Astrocyte (in vitro differentiated cells and primary cell): ENCODE measurements at regions not wholly inside any gene's neighbourhood (a gene's known extent, or its start where the extent isn't known, plus 50 kb on each side); places are given as distances from the start of the nearest gene placed in this dataset.
A peak's percentile ranks its signal among the peaks of the same experiment; 100 is the strongest.

Source experiments
- DNase-seq: peaks from one replicate; pipeline ENCODE4 v3.0.0-alpha.2; 2010; ENCODE audit warnings: low read depth
- FAIRE-seq: peaks from 2 replicates; lab custom pipeline; 2011; peaks lifted over from hg19 to GRCh38; lab: Jason Lieb, UNC
- H2AFZ ChIP-seq: 2 replicates; pipeline ENCODE4 v1.6.0; 2012; ENCODE audit warnings: low read depth, low read length, inconsistent platforms
- H3K27ac ChIP-seq: 2 replicates; pipeline ENCODE4 v1.5.1; 2011; ENCODE audit warnings: low read depth, low read length, inconsistent platforms
- H3K27me3 ChIP-seq: 2 replicates; pipeline ENCODE4 v1.6.0; 2011; ENCODE audit warnings: low read length, inconsistent platforms; ENCODE audit not compliant: insufficient read depth
- H3K36me3 ChIP-seq: 2 replicates; pipeline ENCODE4 v1.5.1; 2011; ENCODE audit warnings: low read length, inconsistent platforms; ENCODE audit not compliant: insufficient read depth
- H3K4me1 ChIP-seq: 2 replicates; pipeline ENCODE4 v1.5.1; 2011; ENCODE audit warnings: low read length, inconsistent platforms; ENCODE audit not compliant: insufficient read depth
- H3K4me2 ChIP-seq: 2 replicates; pipeline ENCODE4 v1.6.0; 2012; ENCODE audit warnings: low read length, inconsistent platforms
- H3K4me3 ChIP-seq: 2 replicates; pipeline ENCODE4 v1.5.1; 2011; ENCODE audit warnings: low read depth, mild to moderate bottlenecking, low read length, inconsistent platforms; ENCODE audit not compliant: insufficient read depth
- H3K79me2 ChIP-seq: 2 replicates; pipeline ENCODE4 v1.6.0; 2012; ENCODE audit warnings: mild to moderate bottlenecking, low read length, inconsistent platforms; ENCODE audit not compliant: insufficient read depth
- H3K9ac ChIP-seq: 2 replicates; pipeline ENCODE4 v1.6.0; 2012; ENCODE audit warnings: mild to moderate bottlenecking, low read length, inconsistent platforms
- H3K9me3 ChIP-seq: 2 replicates; pipeline ENCODE4 v1.5.1; 2012; ENCODE audit warnings: low read depth, mild to moderate bottlenecking, low read length, inconsistent platforms; ENCODE audit not compliant: insufficient read depth
- H4K20me1 ChIP-seq: 2 replicates; pipeline ENCODE4 v1.6.0; 2012; ENCODE audit warnings: low read length, inconsistent platforms; ENCODE audit not compliant: insufficient read depth
- H3K27ac Mint-ChIP-seq: one replicate; pipeline ENCODE4 v1.8.0; 2021; ENCODE audit warnings: mild to moderate bottlenecking, mixed read lengths; ENCODE audit not compliant: unreplicated experiment
- H3K27me3 Mint-ChIP-seq: one replicate; pipeline ENCODE4 v1.8.0; 2021; ENCODE audit warnings: low read depth, mixed read lengths; ENCODE audit not compliant: unreplicated experiment
- H3K36me3 Mint-ChIP-seq: one replicate; pipeline ENCODE4 v1.8.0; 2021; ENCODE audit warnings: low read depth, mixed read lengths; ENCODE audit not compliant: unreplicated experiment
- H3K4me1 Mint-ChIP-seq: one replicate; pipeline ENCODE4 v1.8.0; 2021; ENCODE audit warnings: low read depth, mixed read lengths; ENCODE audit not compliant: unreplicated experiment
- H3K4me3 Mint-ChIP-seq: one replicate; pipeline ENCODE4 v1.8.0; 2021; ENCODE audit warnings: mild to moderate bottlenecking, moderate library complexity, mixed read lengths; ENCODE audit not compliant: unreplicated experiment
- H3K9me3 Mint-ChIP-seq: one replicate; pipeline ENCODE4 v1.8.0; 2021; ENCODE audit warnings: mild to moderate bottlenecking, mixed read lengths; ENCODE audit not compliant: unreplicated experiment
- EZH2 ChIP-seq: IDR thresholded peaks from 2 replicates; pipeline ENCODE4 v1.6.1; 2012; ENCODE audit warnings: mild to moderate bottlenecking, low read length, inconsistent platforms; ENCODE audit not compliant: insufficient read depth
- TF ChIP-seq, protein P1 (sequence below): IDR thresholded peaks from 2 replicates; pipeline ENCODE4 v1.5.1; 2011; ENCODE audit warnings: low read depth, mild to moderate bottlenecking, inconsistent platforms, low read length, moderate library complexity; ENCODE audit not compliant: insufficient read depth

DNA sequence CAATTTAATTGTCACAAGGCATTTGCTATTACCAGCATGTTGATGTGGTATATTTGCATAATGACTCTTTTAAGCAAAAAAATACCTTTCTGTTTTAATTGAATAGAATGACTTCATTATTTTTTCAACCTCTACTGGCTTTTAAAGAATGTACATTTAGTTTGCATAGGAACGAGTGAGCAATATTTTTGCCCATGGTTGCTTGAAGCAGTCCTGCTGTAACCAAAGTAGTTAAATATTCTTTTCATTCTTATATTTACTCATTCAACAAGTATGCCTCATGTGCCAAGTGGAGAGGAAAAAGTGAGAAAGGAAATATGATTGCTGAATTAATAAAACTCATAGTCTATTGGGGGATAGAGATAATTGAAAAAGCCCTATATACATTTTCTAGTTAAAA lies 184.7 kb downstream of the DSEL start:
- DNase-seq (no peak), FAIRE-seq (no peak)
- no peak overlapping the region for H3K27ac ChIP-seq
- no peaks in the 10 kb centered on the region for H3K27me3 Mint-ChIP-seq
- no peaks in the 10 kb centered on the region for H3K36me3 ChIP-seq
- H3K4me3 ChIP-seq, result no peak overlapping the region
- no peak overlapping the region for H3K27ac Mint-ChIP-seq
- H3K9me3 Mint-ChIP-seq, result no peaks in the 10 kb centered on the region
- no peaks in the 10 kb centered on the region for H3K9me3 ChIP-seq
- H3K4me2 ChIP-seq, result no peak overlapping the region
- TF ChIP-seq EZH2, result no peak
- TF ChIP-seq, protein P1, sequence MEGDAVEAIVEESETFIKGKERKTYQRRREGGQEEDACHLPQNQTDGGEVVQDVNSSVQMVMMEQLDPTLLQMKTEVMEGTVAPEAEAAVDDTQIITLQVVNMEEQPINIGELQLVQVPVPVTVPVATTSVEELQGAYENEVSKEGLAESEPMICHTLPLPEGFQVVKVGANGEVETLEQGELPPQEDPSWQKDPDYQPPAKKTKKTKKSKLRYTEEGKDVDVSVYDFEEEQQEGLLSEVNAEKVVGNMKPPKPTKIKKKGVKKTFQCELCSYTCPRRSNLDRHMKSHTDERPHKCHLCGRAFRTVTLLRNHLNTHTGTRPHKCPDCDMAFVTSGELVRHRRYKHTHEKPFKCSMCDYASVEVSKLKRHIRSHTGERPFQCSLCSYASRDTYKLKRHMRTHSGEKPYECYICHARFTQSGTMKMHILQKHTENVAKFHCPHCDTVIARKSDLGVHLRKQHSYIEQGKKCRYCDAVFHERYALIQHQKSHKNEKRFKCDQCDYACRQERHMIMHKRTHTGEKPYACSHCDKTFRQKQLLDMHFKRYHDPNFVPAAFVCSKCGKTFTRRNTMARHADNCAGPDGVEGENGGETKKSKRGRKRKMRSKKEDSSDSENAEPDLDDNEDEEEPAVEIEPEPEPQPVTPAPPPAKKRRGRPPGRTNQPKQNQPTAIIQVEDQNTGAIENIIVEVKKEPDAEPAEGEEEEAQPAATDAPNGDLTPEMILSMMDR, result no peak
- H3K79me2 ChIP-seq, result no peaks in the 10 kb centered on the region
- H3K9ac ChIP-seq, result no peak overlapping the region
- no peaks in the 10 kb centered on the region for H3K4me1 Mint-ChIP-seq
- H2AFZ ChIP-seq, result no peak overlapping the region
- no peaks in the 10 kb centered on the region for H3K27me3 ChIP-seq
- H3K36me3 Mint-ChIP-seq, result no peaks in the 10 kb centered on the region
- no peaks in the 10 kb centered on the region for H3K4me1 ChIP-seq
- no peaks in the 10 kb centered on the region for H4K20me1 ChIP-seq
- H3K4me3 Mint-ChIP-seq, result no peak overlapping the region

DNA sequence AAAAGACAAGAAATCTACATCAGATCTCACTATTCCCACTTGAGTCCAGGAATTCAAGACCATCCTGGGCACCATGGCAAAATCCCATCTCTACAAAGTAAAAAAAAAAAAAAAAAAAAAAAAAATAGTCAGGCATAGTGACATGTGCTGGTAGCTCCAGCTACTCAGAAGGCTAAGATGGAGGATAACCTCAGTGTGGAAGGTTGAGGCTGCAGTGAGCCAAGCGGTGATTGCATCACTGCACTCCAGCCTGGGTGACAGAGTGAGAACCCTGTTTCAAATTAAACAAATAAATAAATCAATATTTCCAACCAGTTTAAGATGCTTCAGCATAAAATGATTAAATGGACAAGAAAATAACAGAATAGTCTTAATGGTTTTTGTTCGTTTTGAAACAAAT lies 197.4 kb downstream of the DSEL start:
- Mint-ChIP-seq H3K36me3 (no peaks in the 10 kb centered on the region), H3K4me3 (no peak overlapping the region), H3K4me1 (no peaks in the 10 kb centered on the region), H3K27ac (no peak overlapping the region), H3K27me3 (no peaks in the 10 kb centered on the region), H3K9me3 (no peaks in the 10 kb centered on the region)
- DNase-seq, result no peak
- Histone ChIP-seq H4K20me1 (no peaks in the 10 kb centered on the region), H3K4me2 (no peak overlapping the region), H3K36me3 (no peaks in the 10 kb centered on the region), H3K4me3 (no peak overlapping the region), H2AFZ (no peak overlapping the region), H3K4me1 (no peaks in the 10 kb centered on the region), H3K9me3 (no peaks in the 10 kb centered on the region), H3K79me2 (no peaks in the 10 kb centered on the region), H3K27me3 (no peaks in the 10 kb centered on the region), H3K9ac (no peak overlapping the region), H3K27ac (no peak overlapping the region)
- FAIRE-seq, result no peak
- TF ChIP-seq EZH2, result no peak
- TF ChIP-seq, protein P1, result no peak

DNA sequence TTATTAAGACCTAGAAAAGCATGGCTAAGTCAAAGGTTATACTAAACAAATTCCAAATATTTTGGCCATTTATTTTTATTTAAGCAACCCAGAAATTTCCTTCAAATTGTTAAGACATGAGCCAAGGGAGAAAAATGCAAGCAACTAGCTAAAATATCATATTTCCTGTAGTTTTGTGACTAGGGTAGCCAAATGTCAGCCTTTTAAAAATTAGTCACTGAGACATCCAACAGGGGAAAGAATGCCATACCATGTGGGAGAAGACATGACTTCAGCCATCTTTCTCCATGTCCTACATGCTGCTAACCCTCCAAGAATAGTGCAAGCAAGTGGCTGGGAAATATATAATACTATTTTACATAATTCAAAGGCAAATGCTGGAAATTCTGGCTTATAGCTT lies 197.9 kb downstream of the DSEL start:
- TF ChIP-seq EZH2, result no peak
- TF ChIP-seq, protein P1, result no peak
- no peak overlapping the region for H3K9ac ChIP-seq
- H3K4me1 ChIP-seq, result no peaks in the 10 kb centered on the region
- H3K36me3 Mint-ChIP-seq, result no peaks in the 10 kb centered on the region
- no peak overlapping the region for H3K4me3 Mint-ChIP-seq
- no peak for FAIRE-seq
- no peaks in the 10 kb centered on the region for H3K79me2 ChIP-seq
- H3K27me3 ChIP-seq, result no peaks in the 10 kb centered on the region
- H3K4me2 ChIP-seq, result no peak overlapping the region
- H2AFZ ChIP-seq, result no peak overlapping the region
- H3K9me3 ChIP-seq, result no peaks in the 10 kb centered on the region
- no peaks in the 10 kb centered on the region for H3K9me3 Mint-ChIP-seq
- H4K20me1 ChIP-seq, result no peaks in the 10 kb centered on the region
- no peak overlapping the region for H3K4me3 ChIP-seq
- peak; percentile 20 for DNase-seq
- H3K27me3 Mint-ChIP-seq, result no peaks in the 10 kb centered on the region
- H3K27ac Mint-ChIP-seq, result no peak overlapping the region
- no peak overlapping the region for H3K27ac ChIP-seq
- no peaks in the 10 kb centered on the region for H3K4me1 Mint-ChIP-seq
- H3K36me3 ChIP-seq, result no peaks in the 10 kb centered on the region
